Activated T-cell treated with anti-CD3 and anti-CD28 coated beads, Interleukin-2, amount 50 U/mL, for 72 hours (primary cell): ENCODE measurements at regions not wholly inside any gene's neighbourhood (a gene's known extent, or its start where the extent isn't known, plus 50 kb on each side); places are given as distances from the start of the nearest gene placed in this dataset.

Experiments
- ATAC-seq, 2 donors: fragments of 150-1000 bp; cut with Tn5 transposase; replicated peaks in 1 of 2; 2 replicates each; pipeline ENCODE4 v1.10.0; 2021; ENCODE audit warnings: moderate library complexity in 2 of 2, mild to moderate bottlenecking in 1 of 2
- DNase-seq, 2 donors: peaks; one replicate each; pipeline ENCODE4 v3.0.0; 2021 to 2022; ENCODE audit warnings: mixed read lengths in 1 of 2
- H3K27ac Mint-ChIP-seq: one replicate; pipeline ENCODE4 v1.8.0; 2022; ENCODE audit warnings: mild to moderate bottlenecking, moderate library complexity, mixed read lengths
- H3K27me3 Mint-ChIP-seq: one replicate; pipeline ENCODE4 v1.8.0; 2022; ENCODE audit warnings: low read depth, mixed read lengths
- H3K36me3 Mint-ChIP-seq, 2 donors: one replicate each; pipeline ENCODE4 v1.8.0; 2022; ENCODE audit warnings: mixed read lengths in 2 of 2, mild to moderate bottlenecking in 1 of 2; ENCODE audit not compliant: insufficient read depth in 2 of 2
- H3K4me1 Mint-ChIP-seq: one replicate; pipeline ENCODE4 v1.8.0; 2022; ENCODE audit warnings: low read depth, mixed read lengths
- H3K4me3 Mint-ChIP-seq, 2 donors: one replicate each; pipeline ENCODE4 v1.8.0; 2022; ENCODE audit warnings: mild to moderate bottlenecking in 2 of 2, mixed read lengths in 2 of 2, moderate library complexity in 2 of 2
- H3K9me3 Mint-ChIP-seq, 2 donors: one replicate each; pipeline ENCODE4 v1.8.0; 2022; ENCODE audit warnings: mixed read lengths in 2 of 2

DNA sequence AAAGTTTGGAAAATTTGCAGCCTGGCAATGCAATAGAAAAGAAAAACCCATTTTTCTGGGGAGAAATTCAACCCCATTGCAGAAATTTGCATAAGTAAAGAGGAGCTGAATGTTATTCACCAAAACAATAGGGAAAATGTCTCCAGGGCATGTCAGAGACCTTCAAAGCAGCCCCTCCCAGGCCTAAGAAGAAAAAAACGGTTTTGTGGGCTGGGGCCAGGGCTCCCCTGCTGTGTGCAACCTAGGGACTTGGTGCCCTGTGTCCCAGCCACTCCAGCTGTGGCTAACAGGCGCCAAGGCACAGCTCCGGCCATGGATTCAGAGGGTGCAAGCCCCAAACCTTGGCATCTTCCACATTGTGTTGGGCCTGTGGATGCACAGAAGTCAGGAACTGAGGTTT lies 224.5 kb downstream of the TXNL1 start:
- no peak for DNase-seq
- no peaks in the 10 kb centered on the region for H3K27me3 Mint-ChIP-seq
- ATAC-seq: no peak

DNA sequence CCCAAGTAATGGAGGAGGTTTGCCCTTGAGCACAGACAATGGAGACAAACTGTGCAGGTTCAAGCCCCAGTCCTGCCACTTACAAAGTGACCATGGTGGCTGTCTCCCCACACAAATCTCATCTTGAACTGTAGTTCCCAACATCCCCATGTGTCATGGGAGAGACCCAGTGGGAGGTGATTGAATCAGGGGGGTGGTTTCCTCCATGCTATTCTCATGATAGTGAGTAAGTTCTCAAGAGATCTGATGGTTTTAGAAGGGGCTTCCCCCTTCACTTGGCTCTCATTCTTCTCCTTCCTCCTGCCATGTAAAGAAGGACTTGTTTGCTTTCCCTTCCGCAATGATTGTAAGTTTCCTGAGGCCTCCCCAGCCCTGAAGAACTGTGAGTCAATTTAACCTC lies 225.4 kb downstream of the TXNL1 start:
- Mint-ChIP-seq H3K4me3 (no peak overlapping the region), H3K9me3 (peaks cover 5 to 17% of the 10 kb centered on the region in 2 donors), H3K4me1 (no peaks in the 10 kb centered on the region), H3K27me3 (no peaks in the 10 kb centered on the region), H3K36me3 (peaks cover 2 to 9% of the 10 kb centered on the region in 2 donors), H3K27ac (no peak overlapping the region)
- ATAC-seq: no peak
- no peak for DNase-seq

More for the DNA sequence above, 224.5 kb downstream of the TXNL1 start:
- H3K4me1 Mint-ChIP-seq: no peaks in the 10 kb centered on the region
- peaks cover 6 to 17% of the 10 kb centered on the region in 2 donors for H3K9me3 Mint-ChIP-seq
- no peak overlapping the region for H3K27ac Mint-ChIP-seq
- H3K4me3 Mint-ChIP-seq: no peak overlapping the region
- H3K36me3 Mint-ChIP-seq: peaks cover 2 to 9% of the 10 kb centered on the region in 2 donors

DNA sequence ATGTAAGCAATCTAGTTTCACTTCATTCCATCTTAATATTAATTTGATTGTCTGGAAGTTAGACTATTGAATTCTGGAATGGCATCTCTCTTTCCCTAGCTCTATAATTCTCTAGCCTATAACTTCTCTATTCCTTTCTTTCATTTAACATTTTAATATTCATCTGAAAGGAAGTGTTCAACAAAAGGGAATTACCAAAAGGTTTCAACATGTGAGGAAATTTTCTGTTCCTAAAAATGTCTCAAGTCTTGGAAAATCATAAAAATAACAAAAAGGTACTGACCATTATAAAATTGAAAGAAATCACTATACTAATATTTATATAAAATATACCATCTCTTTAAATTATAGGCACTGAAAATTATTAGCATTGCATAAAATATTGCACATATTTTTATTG lies 228.7 kb downstream of the TXNL1 start:
- ATAC-seq (no peak), DNase-seq (no peak)
- H3K4me1 Mint-ChIP-seq: no peaks in the 10 kb centered on the region
- no peak overlapping the region for H3K4me3 Mint-ChIP-seq
- H3K36me3 Mint-ChIP-seq: peaks cover 0 to 3% of the 10 kb centered on the region in 2 donors
- H3K9me3 Mint-ChIP-seq: peaks cover 3 to 9% of the 10 kb centered on the region in 2 donors
- no peak overlapping the region for H3K27ac Mint-ChIP-seq
- no peaks in the 10 kb centered on the region for H3K27me3 Mint-ChIP-seq

DNA sequence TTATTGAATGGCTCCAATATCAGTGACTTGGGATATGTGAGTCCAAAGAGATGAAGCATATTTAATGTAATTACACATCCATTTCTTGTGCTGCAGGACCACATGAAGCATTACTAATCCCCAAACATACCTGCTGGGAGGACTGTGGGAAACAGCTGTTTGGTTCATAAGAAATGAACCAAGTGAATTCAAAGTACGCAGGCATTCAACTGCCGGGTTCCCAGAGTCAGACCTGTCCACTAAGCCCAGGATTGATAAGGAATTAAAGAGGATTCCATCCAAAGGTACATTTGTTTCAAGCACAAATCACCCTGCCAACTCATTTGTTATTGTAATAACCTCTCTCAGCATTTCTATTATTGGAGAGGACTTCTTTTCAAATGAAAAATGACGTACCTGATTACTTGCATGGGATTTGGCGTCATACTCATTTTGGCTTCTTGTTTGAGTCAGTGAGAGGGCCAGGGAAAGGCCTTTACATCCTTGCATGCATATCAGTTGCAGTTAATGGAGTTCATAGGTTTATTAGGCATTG lies 230.7 kb downstream of the TXNL1 start:
- Mint-ChIP-seq H3K4me3 (no peak overlapping the region), H3K27ac (no peak overlapping the region), H3K36me3 (no peaks in the 10 kb centered on the region), H3K9me3 (peaks cover 0 to 4% of the 10 kb centered on the region in 2 donors), H3K4me1 (no peaks in the 10 kb centered on the region), H3K27me3 (no peaks in the 10 kb centered on the region)
- DNase-seq (no peak), ATAC-seq (no peak)

DNA sequence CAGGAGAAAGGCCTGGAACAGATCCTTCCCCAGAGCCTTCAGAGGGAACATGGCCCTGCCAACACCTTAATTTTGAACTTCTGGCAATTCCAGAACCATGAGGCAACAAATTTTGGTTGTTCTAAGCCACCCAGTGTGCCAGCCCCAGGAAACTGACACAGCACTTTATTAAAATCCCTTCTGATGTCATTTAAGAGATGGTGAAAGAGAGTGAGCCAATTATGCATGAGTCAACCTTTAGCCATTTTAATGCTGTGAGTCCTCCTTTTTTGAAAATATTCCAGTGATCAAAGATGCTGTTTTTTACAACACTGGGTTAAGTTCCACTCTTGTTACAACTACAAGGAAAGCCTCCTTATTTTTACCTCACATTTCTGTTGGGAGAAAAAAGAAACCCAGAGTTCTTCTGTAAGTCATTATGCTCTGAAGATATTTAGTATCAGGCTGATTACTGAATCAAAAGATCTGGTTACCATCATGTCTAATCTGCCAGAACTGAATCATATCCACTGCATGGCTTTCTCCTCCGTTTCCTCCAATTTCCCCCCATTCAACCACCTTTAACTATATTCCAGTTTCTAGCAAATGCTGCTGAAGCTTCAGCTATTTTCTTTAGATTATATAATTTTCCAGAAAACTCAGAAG lies 235.4 kb downstream of the TXNL1 start:
- Mint-ChIP-seq H3K9me3 (peaks cover 0 to 4% of the 10 kb centered on the region in 2 donors), H3K4me1 (no peaks in the 10 kb centered on the region), H3K4me3 (no peak overlapping the region), H3K27me3 (no peaks in the 10 kb centered on the region), H3K27ac (no peak overlapping the region), H3K36me3 (no peaks in the 10 kb centered on the region)
- DNase-seq: no peak
- no peak for ATAC-seq

DNA sequence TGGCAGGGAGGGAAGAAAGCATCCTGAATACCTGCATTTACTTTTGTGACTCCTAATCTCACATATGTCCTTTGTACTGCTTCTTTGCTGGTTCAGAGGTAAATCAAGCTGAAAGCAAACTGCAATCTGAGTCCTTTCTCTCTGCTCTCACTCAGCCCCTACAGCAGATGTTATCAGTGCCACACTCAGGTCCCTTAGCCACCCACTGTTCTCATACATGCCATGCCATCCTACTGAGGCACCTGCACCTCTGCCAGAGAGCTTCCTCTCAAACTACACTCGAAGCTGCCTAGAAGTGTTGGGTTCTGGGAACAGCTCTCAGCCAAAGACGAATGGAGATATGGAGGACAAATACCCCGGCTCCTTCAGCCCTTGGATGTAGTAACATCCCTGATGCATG lies 244.5 kb downstream of the TXNL1 start:
- Mint-ChIP-seq H3K36me3 (no peaks in the 10 kb centered on the region), H3K4me1 (no peaks in the 10 kb centered on the region), H3K9me3 (no peaks in the 10 kb centered on the region), H3K27me3 (no peaks in the 10 kb centered on the region), H3K27ac (no peak overlapping the region), H3K4me3 (no peak overlapping the region)
- ATAC-seq: no peak
- DNase-seq: no peak

DNA sequence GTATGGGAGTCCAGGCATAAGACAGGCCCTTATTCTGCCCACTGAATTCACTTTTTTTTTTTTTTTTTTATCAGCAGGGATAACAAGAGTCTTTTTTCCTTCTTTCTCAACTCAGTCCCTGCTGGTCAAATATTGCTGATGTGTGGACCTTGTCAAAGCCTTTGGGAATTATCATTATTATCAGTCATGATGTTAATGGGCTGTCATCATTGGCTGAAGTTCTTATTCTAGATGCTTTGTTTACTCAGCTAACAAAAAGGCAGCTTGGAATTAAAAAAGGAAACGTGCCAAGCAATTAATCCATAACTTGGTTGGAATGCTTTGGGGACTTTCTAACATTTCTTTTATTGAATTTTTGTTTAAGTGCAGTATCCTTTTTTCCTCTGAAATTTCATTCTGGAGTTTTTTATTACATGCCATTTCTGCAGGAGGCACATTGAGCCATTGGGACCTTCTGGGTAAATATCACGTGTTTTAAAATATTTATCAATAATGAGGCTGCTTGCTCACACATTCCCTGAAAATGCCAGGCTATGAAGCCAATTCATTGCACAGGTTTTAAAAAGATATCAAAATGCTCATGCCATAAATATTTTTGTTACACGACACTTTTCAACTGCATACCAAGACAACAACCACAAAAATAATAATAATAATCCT lies 246.3 kb downstream of the TXNL1 start:
- Mint-ChIP-seq H3K27me3 (no peaks in the 10 kb centered on the region), H3K9me3 (no peaks in the 10 kb centered on the region), H3K4me1 (no peaks in the 10 kb centered on the region), H3K4me3 (no peak overlapping the region), H3K27ac (no peak overlapping the region), H3K36me3 (no peaks in the 10 kb centered on the region)
- DNase-seq: no peak
- ATAC-seq: no peak

DNA sequence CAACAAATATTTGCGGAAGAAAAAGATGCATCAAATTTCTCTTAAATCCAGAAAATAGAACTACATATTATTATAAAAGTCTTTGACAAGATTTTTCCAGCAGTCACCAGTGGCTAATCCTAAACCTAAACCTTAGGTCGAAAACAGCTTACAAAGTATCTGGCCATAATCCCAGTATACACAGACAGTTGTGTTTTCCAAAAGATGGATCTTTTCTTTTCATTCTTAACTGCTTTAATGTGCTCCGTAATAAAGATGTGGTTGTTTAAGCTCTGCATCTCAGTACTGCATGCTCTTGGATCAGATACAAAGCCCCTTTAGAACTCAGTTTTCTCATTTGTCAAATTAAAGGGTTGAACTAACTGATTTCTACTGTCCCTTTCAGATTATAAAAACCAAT lies 247.8 kb downstream of the TXNL1 start:
- no peaks in the 10 kb centered on the region for H3K36me3 Mint-ChIP-seq
- no peak overlapping the region for H3K27ac Mint-ChIP-seq
- ATAC-seq (no peak), DNase-seq (no peak)
- no peaks in the 10 kb centered on the region for H3K9me3 Mint-ChIP-seq
- H3K4me3 Mint-ChIP-seq: no peak overlapping the region
- no peaks in the 10 kb centered on the region for H3K4me1 Mint-ChIP-seq
- no peaks in the 10 kb centered on the region for H3K27me3 Mint-ChIP-seq

DNA sequence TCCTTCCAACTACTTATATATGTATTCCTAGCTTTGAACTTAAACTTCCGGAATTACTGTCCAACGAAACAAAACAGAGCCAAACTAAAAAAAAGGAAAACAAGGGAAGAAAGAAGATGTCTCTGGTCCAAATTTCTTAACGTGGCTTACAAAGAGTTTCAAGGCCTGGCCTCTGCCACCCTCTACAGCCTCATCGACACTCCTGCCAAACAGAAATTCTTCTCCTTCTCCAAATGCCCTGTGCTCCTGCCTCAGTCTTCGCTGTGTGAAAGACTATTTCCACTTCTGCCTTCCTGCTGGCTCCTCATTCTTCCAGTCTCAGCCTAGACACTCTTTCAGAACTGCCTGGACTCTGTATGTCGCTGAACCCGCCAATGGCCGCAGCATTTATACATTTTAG lies 249.2 kb downstream of the TXNL1 start:
- ATAC-seq: no peak

DNA sequence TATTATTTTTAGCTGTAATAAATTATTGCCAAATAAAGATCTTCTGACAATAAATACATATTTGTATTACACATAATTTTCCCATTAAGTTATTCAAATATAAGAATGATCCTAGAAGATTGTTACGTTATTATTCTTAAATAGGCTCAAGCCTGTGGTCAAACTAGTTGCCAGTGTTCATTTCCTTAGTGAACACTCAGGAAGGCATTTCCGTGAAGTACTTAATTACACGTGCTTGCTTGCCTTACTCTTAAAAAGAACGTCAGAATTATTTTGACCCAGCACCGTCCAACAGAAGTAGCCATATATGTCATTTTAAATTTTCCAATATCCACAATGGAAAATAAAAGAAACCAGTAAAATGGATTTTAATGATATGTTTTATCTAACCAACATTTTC lies 249.8 kb downstream of the TXNL1 start:
- H3K9me3 Mint-ChIP-seq: no peaks in the 10 kb centered on the region
- no peaks in the 10 kb centered on the region for H3K4me1 Mint-ChIP-seq
- H3K27ac Mint-ChIP-seq: no peak overlapping the region
- no peaks in the 10 kb centered on the region for H3K36me3 Mint-ChIP-seq
- H3K4me3 Mint-ChIP-seq: no peak overlapping the region
- ATAC-seq (no peak), DNase-seq (no peak)
- no peaks in the 10 kb centered on the region for H3K27me3 Mint-ChIP-seq

More for the DNA sequence above, 249.2 kb downstream of the TXNL1 start:
- no peaks in the 10 kb centered on the region for H3K4me1 Mint-ChIP-seq
- H3K9me3 Mint-ChIP-seq: no peaks in the 10 kb centered on the region
- H3K4me3 Mint-ChIP-seq: no peak overlapping the region
- DNase-seq: no peak
- no peaks in the 10 kb centered on the region for H3K36me3 Mint-ChIP-seq
- H3K27ac Mint-ChIP-seq: no peak overlapping the region
- no peaks in the 10 kb centered on the region for H3K27me3 Mint-ChIP-seq

DNA sequence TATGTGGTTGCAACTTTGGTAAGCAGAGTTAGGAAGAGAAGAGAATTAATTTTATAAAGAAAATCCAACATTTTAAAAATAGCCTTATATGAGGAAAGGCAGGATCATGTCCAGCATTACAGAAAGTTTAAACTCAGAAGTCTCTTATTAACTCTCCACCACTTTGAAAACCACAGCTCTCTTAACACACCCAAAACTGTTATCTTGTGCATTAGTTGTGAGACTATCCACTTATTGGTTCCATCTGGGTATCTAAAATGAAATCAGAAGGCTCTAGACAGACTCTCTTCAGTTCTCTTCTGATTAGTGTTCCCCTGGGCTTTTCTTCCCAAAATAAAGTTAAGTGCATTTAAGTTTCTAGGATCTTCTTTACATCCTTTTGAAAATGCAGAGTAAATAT lies 251.5 kb downstream of the TXNL1 start:
- Mint-ChIP-seq H3K27me3 (no peaks in the 10 kb centered on the region), H3K9me3 (no peaks in the 10 kb centered on the region), H3K4me3 (no peak overlapping the region), H3K36me3 (no peaks in the 10 kb centered on the region), H3K27ac (no peak overlapping the region), H3K4me1 (no peaks in the 10 kb centered on the region)
- DNase-seq: no peak
- ATAC-seq: no peak

DNA sequence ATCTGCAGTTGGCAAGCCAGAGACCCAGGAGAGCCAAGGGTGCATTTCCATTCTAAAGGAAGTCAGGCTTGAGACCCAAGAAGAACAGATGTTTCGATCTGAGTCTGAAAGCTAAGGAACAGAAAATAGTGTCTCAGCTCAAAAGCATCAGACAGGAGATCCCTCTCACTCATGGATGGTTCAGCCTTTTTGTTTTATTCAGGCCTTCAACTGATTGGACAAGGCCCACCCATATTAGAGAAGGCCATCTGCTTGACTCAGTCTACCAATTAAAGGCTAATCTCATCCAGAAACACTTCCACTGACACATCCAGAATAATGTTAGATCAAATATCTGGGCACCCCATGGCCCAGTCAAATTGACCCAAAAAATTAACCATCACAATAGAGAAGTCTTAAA lies 255.0 kb downstream of the TXNL1 start:
- no peaks in the 10 kb centered on the region for H3K27me3 Mint-ChIP-seq
- no peak for ATAC-seq
- no peak overlapping the region for H3K27ac Mint-ChIP-seq
- H3K36me3 Mint-ChIP-seq: no peaks in the 10 kb centered on the region
- no peak overlapping the region for H3K4me3 Mint-ChIP-seq
- no peaks in the 10 kb centered on the region for H3K4me1 Mint-ChIP-seq
- DNase-seq: no peak
- no peaks in the 10 kb centered on the region for H3K9me3 Mint-ChIP-seq

DNA sequence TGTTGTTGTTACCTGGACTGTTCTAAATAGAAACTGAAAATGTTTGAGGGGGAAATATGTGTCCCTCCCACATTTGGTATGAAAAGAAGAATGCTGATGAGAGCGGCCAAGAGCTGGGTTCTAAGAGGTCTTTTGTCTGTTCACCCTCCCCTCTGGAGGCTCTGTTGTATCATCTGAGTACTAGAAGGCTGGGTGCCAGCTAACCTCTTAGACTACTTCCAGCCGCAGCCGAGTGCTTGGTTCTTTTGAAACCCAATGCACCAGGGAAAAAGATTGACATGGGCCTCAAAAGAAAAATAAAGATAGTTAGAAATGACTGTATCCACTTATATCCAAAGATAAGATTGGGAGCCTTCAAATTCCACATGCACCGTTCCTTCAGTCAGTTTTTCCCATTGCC lies 255.9 kb downstream of the TXNL1 start:
- Mint-ChIP-seq H3K36me3 (no peaks in the 10 kb centered on the region), H3K27ac (no peak overlapping the region), H3K9me3 (no peaks in the 10 kb centered on the region), H3K27me3 (no peaks in the 10 kb centered on the region), H3K4me1 (no peaks in the 10 kb centered on the region), H3K4me3 (no peak overlapping the region)
- no peak for ATAC-seq
- no peak for DNase-seq

DNA sequence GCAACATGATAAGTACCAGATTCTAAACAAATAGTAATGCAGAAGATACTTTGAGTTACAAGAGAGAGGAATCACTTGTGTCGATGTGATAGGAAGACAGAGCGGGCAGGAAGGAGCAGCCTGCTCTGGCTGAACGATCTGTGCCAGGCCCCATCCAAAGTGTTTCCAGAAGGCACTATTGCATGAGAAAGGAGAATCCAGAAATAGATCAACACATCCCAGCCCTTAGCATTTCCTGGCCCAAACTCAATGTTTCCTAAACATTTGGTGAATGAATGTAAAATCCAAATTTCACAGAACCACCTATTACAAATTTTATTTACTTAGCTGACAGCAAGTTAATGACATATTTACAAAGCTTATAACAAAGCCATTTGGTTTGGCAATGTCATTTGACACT lies 257.2 kb downstream of the TXNL1 start:
- no peak overlapping the region for H3K4me3 Mint-ChIP-seq
- H3K4me1 Mint-ChIP-seq: no peaks in the 10 kb centered on the region

More for the DNA sequence above, 257.2 kb downstream of the TXNL1 start:
- no peak for ATAC-seq
- H3K27ac Mint-ChIP-seq: no peak overlapping the region
- H3K36me3 Mint-ChIP-seq: no peaks in the 10 kb centered on the region
- no peaks in the 10 kb centered on the region for H3K27me3 Mint-ChIP-seq
- DNase-seq: no peak
- H3K9me3 Mint-ChIP-seq: no peaks in the 10 kb centered on the region
